Stimulated activated naive B cell treated with anti-CD40 and anti-IgM and Interleukin-4, amounts not matched to agents 10 μg/mL and 1 μg/mL and 100 μg/mL, for 72 hours (primary cell): ENCODE measurements at regions not wholly inside any gene's neighbourhood (a gene's known extent, or its start where the extent isn't known, plus 50 kb on each side); places are given as distances from the start of the nearest gene placed in this dataset.
"Not testable (repeated sequence)": the region's sequence is repeated elsewhere in the genome, so short reads cannot be mapped to it uniquely, and the experiment has no call there.

ENCODE experiments used
- ATAC-seq, 2 donors: fragments of 150-1000 bp; cut with Tn5 transposase; replicated peaks; 2 replicates each; pipeline ENCODE4 v1.10.0; 2021; ENCODE audit warnings: moderate library complexity in 1 of 2
- DNase-seq: peaks from one replicate; pipeline ENCODE4 v3.0.0; 2021
- H3K27ac Mint-ChIP-seq: one replicate; pipeline ENCODE4 v1.8.0; 2022; ENCODE audit warnings: mild to moderate bottlenecking, mixed read lengths
- H3K27me3 Mint-ChIP-seq, 2 donors: one replicate each; pipeline ENCODE4 v1.8.0; 2022; ENCODE audit warnings: mixed read lengths in 2 of 2
- H3K36me3 Mint-ChIP-seq, 2 donors: one replicate each; pipeline ENCODE4 v1.8.0; 2022; ENCODE audit warnings: mixed read lengths in 2 of 2, mild to moderate bottlenecking in 1 of 2
- H3K4me1 Mint-ChIP-seq, 2 donors: one replicate each; pipeline ENCODE4 v1.8.0; 2022; ENCODE audit warnings: mixed read lengths in 2 of 2, mild to moderate bottlenecking in 1 of 2
- H3K4me3 Mint-ChIP-seq, 2 donors: one replicate each; pipeline ENCODE4 v1.8.0; 2022; ENCODE audit warnings: mild to moderate bottlenecking in 2 of 2, mixed read lengths in 2 of 2, moderate library complexity in 1 of 2
- H3K9me3 Mint-ChIP-seq, 2 donors: one replicate each; pipeline ENCODE4 v1.8.0; 2022; ENCODE audit warnings: mixed read lengths in 2 of 2, mild to moderate bottlenecking in 1 of 2

DNA sequence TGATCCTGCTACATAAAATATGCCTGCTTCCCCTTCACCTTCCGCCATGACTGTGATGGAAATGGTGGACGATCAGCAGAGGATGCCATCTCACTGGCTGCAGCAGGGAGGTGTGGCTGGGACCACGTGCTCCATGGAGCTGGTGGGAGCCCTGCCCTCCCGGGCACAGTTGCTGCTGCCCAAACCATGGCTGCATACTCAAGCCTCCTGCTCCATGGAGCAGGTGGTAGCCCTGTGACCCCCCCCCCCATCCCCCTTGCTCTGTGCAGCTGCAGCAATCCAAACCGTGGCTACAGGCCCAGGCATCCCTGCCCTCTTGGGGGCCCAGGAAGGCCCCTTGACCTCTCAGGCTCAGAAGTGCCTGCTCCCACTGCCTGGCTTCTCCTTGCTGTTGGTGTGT is 597.5 kb upstream of the LMO3 start:
- H3K27ac Mint-ChIP-seq, result no peak overlapping the region
- no peak for DNase-seq
- no peaks in the 10 kb centered on the region for H3K4me1 Mint-ChIP-seq
- no peaks in the 10 kb centered on the region for H3K36me3 Mint-ChIP-seq
- peaks cover 3 to 4% of the 10 kb centered on the region in 2 donors for H3K9me3 Mint-ChIP-seq
- no peak for ATAC-seq
- H3K27me3 Mint-ChIP-seq, result no peaks in the 10 kb centered on the region
- H3K4me3 Mint-ChIP-seq, result no peak overlapping the region

DNA sequence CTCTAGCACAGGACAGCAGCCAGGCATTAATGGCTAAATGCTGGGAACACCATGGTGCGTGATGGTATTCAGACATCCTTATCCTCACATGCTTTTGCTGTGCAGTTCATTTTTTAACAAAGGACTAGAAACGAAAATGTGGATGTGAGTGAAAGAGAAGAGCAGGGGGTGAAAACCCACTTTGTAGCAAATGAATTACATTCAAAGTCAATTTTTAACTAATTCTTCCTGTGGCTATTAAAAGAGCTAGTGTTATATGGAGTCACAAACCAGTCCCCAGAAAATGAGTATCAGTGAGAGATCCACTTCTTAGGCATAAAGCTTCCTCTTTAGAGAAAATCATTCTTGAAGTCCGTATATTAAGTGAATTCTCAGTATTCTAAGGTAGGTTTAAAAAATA is 592.0 kb upstream of the LMO3 start:
- H3K9me3 Mint-ChIP-seq, result peaks cover 0 to 4% of the 10 kb centered on the region in 2 donors

DNA sequence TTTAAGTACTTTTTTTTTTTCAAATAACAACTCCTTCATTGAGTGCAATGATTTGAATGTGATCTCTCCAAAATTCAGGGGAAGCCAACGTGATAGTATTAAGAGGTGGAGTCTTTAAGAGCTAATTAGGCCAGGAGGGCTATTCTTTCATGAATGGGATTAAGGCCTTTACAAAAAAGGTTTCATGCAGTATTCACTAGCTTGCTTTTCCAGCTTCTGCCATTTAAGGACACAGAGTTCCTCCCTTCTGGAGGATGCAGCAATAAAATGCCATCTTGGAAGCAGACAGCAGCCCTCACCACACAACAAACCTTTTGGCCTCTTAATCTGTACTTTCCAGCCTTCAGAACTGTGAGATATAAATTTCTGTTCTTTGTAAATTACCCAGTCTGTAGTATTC is 586.8 kb upstream of the LMO3 start:
- H3K4me1 Mint-ChIP-seq, result no peaks in the 10 kb centered on the region

More for the DNA sequence above, 592.0 kb upstream of the LMO3 start:
- no peak overlapping the region for H3K27ac Mint-ChIP-seq
- no peak for ATAC-seq
- DNase-seq, result no peak
- no peaks in the 10 kb centered on the region for H3K27me3 Mint-ChIP-seq
- H3K4me1 Mint-ChIP-seq, result no peaks in the 10 kb centered on the region
- H3K36me3 Mint-ChIP-seq, result no peaks in the 10 kb centered on the region
- H3K4me3 Mint-ChIP-seq, result no peak overlapping the region

DNA sequence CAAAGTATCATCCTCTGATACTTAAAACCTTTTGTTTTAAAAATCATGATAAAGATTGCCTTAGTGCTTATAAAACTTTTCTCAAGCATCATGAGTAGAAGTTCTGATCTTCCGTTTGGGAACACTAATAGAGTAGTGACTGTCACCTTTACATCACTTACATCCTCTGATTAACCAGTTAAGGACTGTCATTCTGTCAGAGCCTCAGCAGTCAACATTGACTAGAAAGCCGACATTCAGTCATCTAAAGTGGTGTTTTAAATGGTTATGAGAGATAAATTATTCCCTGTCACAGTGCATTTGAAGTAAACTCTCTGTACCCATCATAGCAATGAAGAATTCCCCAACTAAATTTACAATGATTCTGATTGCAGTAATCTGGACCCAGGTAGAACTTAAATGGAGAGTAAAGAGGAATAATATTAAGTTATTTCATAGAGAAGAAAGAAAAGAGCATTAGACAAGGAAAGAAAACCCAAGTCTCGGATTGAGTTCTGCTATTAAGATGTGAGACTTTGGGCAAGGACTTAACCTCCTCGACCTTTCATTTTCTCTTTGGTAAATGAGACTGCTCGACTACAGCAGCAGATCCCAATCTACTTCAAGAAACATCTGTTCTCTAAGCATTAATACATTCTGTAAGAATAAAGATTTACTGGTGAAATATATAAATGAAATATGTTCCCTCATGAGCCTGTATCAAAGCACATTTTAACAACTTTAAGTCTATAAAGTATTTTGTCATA is 563.9 kb upstream of the LMO3 start:
- Mint-ChIP-seq H3K27me3 (no peaks in the 10 kb centered on the region), H3K4me3 (no peak overlapping the region), H3K36me3 (no peaks in the 10 kb centered on the region), H3K4me1 (no peaks in the 10 kb centered on the region), H3K9me3 (peaks cover 3 to 8% of the 10 kb centered on the region in 2 donors), H3K27ac (no peak overlapping the region)
- DNase-seq (no peak), ATAC-seq (no peak)

More for the DNA sequence above, 586.8 kb upstream of the LMO3 start:
- peaks cover 4 to 7% of the 10 kb centered on the region in 2 donors for H3K9me3 Mint-ChIP-seq
- no peaks in the 10 kb centered on the region for H3K27me3 Mint-ChIP-seq
- H3K27ac Mint-ChIP-seq, result no peak overlapping the region
- no peaks in the 10 kb centered on the region for H3K36me3 Mint-ChIP-seq
- DNase-seq, result no peak
- ATAC-seq, result no peak
- H3K4me3 Mint-ChIP-seq, result no peak overlapping the region

DNA sequence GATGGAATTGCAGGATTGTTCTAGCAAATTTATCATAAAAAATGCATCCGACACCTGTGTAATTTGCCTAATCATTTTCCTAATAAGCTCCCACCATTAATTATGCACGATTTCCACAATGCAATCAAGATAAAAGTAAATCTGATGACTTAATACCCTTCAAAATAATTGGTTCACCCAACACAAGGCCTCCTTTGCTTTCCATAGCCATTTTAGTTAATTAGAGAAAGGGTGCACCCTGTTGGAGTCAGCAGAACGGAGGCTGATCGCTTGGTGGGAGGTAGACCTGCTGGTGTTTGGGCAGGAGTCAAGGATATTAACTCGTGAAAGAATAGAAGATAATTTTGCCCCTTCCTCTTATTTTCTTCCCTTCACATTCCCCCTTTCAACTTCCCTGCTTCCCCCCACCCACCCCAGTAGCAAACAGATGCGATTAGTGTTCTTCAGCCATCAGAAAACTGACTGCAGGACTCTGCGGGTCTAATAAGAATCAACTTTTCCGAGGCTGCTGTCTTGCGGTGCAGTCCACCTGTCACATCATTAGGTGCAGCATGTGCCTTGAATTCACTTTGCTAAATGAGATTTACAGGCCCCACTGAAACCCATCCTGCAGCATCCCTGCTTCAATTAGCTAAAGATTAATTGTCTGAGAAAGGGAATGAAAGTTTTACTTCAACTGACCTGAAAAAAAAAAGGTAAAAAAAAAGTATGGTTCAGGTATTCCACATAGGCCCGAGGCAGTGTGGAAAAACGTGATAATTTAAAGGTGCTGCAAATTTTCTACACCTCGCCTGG is 553.7 kb upstream of the LMO3 start:
- no peaks in the 10 kb centered on the region for H3K27me3 Mint-ChIP-seq
- no peak overlapping the region for H3K4me3 Mint-ChIP-seq
- ATAC-seq, result no peak
- no peak for DNase-seq
- no peaks in the 10 kb centered on the region for H3K36me3 Mint-ChIP-seq
- H3K4me1 Mint-ChIP-seq, result no peaks in the 10 kb centered on the region
- peaks cover 0 to 2% of the 10 kb centered on the region in 2 donors for H3K9me3 Mint-ChIP-seq
- H3K27ac Mint-ChIP-seq, result no peak overlapping the region

DNA sequence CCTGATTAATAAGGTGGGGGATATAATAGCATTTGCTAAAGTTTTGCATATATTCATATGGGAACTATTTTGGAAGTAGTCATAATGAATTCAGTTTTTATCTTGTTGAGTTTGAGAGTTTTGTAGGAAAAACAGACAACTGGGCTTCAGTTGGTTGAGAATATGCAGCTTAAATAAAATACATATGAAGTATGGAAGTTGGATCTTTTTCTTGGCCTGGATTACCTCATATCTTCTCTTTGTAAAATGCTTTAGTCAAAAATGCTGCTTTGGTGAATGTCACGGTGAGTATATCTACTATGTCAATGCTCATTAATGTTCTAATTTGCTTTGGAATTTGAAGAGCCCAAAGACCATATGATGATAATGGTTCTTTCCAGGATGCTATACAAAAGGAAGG is 552.2 kb upstream of the LMO3 start:
- ATAC-seq (no peak), DNase-seq (no peak)
- no peaks in the 10 kb centered on the region for H3K4me1 Mint-ChIP-seq
- peaks cover 0 to 10% of the 10 kb centered on the region in 2 donors for H3K9me3 Mint-ChIP-seq
- no peaks in the 10 kb centered on the region for H3K27me3 Mint-ChIP-seq
- H3K36me3 Mint-ChIP-seq, result no peaks in the 10 kb centered on the region
- no peak overlapping the region for H3K4me3 Mint-ChIP-seq
- H3K27ac Mint-ChIP-seq, result no peak overlapping the region

DNA sequence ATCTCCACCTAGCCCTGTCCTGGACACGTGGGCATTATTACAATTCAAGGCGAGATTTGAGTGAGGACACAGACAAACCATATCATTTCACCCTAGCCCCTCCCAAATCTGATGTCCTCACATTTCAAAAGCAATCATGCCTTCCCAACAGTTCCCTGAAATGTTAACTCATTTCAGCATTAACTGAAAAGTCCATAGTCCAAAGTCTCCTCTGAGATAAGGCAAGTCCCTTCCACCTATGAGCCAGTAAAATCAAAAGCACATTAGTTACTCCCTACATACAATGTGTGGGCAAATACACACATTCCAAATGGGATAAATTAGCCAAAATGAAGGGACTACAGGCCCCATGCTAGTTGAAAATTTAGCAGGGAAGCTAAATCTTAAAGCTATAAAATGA is 546.0 kb upstream of the LMO3 start:
- H3K36me3 Mint-ChIP-seq, result no peaks in the 10 kb centered on the region
- ATAC-seq, result no peak
- peaks cover 5 to 21% of the 10 kb centered on the region in 2 donors for H3K9me3 Mint-ChIP-seq
- no peak overlapping the region for H3K27ac Mint-ChIP-seq
- DNase-seq, result no peak
- no peak overlapping the region for H3K4me3 Mint-ChIP-seq
- no peaks in the 10 kb centered on the region for H3K27me3 Mint-ChIP-seq
- no peaks in the 10 kb centered on the region for H3K4me1 Mint-ChIP-seq

DNA sequence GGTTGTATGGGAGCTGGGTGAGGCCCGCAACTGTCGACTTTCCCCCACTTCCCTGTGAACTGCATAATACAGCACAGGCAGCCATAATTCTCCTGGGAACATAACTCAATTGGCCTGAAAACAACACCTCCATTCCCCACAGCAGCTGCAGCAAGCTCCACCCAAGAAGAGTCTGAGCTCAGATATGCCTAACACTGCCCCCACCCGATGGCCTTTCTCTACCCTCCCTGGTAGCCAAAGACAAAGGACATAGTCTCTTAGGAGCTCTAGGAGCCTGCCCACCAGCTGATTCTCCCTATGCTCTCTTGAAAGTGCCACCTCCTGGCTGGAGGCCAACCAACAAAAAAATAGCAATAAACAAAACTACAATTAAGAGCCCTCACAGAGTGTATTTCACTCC is 542.7 kb upstream of the LMO3 start:
- H3K27ac Mint-ChIP-seq, result no peak overlapping the region
- no peak overlapping the region for H3K4me3 Mint-ChIP-seq
- peaks cover 11 to 14% of the 10 kb centered on the region in 2 donors for H3K9me3 Mint-ChIP-seq
- H3K4me1 Mint-ChIP-seq, result no peaks in the 10 kb centered on the region
- DNase-seq, result no peak
- ATAC-seq, result no peak
- no peaks in the 10 kb centered on the region for H3K27me3 Mint-ChIP-seq
- no peaks in the 10 kb centered on the region for H3K36me3 Mint-ChIP-seq

DNA sequence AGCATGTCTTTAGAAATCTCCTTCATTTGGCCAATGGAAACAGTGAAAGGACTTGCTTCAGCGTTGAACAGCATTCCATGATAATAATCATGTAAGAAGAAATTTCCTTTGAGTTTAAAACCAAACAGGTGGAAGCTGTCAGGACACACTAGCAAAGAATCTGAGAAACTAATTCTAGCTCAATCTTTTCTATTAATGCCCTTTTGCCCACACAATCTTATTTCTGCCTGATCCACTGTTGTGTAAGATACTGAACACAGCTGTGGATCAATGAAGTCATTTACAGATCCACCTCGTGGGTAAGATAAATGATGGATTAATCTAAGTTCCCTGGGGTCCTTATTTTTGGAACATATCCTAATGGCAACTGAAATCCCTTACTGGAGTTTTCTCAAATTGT is 536.9 kb upstream of the LMO3 start:
- Mint-ChIP-seq H3K27ac (no peak overlapping the region), H3K27me3 (no peaks in the 10 kb centered on the region), H3K9me3 (peaks cover 3 to 15% of the 10 kb centered on the region in 2 donors), H3K4me1 (no peaks in the 10 kb centered on the region), H3K36me3 (no peaks in the 10 kb centered on the region), H3K4me3 (no peak overlapping the region)
- DNase-seq (no peak), ATAC-seq (no peak)

DNA sequence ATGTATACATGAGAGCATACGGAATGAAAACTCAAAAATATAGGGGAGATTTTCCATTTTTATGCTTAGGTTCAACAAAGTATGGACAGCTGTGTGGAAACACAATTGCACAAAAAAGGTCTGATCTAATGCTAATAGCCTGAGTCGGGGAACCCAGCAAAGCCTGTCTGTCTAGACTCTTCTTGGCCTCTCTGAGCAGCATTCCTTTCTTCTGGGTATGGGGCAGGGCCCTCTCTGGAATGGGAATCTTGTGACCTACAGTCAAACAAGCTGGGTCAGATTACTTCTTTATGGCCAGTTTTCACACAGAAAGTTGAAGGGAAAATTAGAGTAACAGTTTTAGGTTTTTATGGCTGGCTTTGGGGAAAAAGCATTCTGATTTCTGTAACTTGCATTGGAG is 534.0 kb upstream of the LMO3 start:
- no peaks in the 10 kb centered on the region for H3K36me3 Mint-ChIP-seq
- DNase-seq (no peak), ATAC-seq (no peak)
- no peak overlapping the region for H3K4me3 Mint-ChIP-seq
- H3K27me3 Mint-ChIP-seq, result no peaks in the 10 kb centered on the region
- no peak overlapping the region for H3K27ac Mint-ChIP-seq
- H3K9me3 Mint-ChIP-seq, result peaks cover 3 to 9% of the 10 kb centered on the region in 2 donors
- no peaks in the 10 kb centered on the region for H3K4me1 Mint-ChIP-seq

DNA sequence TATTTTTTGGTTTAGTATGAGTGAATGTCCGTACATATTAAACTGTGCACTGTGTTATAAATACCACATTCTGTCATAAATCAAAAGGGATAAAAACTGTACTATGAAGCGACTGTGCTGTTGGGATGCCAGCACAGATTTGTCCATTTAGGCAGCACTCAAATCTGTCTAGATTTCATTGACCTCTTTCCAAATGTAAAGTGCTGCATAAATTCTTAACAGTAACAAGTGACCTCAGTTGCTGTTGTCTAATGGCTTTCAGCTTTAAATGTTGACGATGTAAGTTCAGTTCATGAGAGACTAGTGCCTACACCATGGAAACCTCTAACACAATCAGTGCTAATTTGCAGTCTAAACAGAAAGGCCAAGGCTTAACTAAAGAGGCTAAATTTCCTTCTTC is 531.4 kb upstream of the LMO3 start:
- no peaks in the 10 kb centered on the region for H3K27me3 Mint-ChIP-seq
- H3K27ac Mint-ChIP-seq, result no peak overlapping the region
- no peaks in the 10 kb centered on the region for H3K4me1 Mint-ChIP-seq
- H3K36me3 Mint-ChIP-seq, result no peaks in the 10 kb centered on the region
- ATAC-seq (no peak), DNase-seq (no peak)
- no peak overlapping the region for H3K4me3 Mint-ChIP-seq
- H3K9me3 Mint-ChIP-seq, result peaks cover 5 to 9% of the 10 kb centered on the region in 2 donors

DNA sequence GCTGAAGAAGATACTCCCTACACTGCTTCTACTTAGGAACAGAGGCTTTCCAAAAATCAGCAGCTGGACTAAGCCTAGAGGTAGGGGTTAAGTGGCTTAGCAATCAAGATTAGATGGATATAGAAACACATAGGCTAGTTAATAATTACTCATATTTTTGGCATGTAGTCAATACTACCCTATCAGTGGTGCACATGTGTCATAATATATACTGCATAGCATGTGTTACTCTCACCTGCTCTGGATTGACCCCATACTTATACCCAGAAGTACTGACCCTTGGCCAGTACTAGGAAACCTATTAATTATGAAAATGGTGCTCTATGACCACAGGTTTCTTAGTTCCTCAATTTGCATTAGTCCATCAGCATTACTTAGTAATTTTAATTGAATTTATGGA is 528.4 kb upstream of the LMO3 start:
- Mint-ChIP-seq H3K27ac (no peak overlapping the region), H3K9me3 (peaks cover 0 to 2% of the 10 kb centered on the region in 2 donors), H3K4me3 (no peak overlapping the region), H3K36me3 (no peaks in the 10 kb centered on the region), H3K4me1 (no peaks in the 10 kb centered on the region), H3K27me3 (no peaks in the 10 kb centered on the region)
- ATAC-seq, result no peak
- DNase-seq, result no peak

DNA sequence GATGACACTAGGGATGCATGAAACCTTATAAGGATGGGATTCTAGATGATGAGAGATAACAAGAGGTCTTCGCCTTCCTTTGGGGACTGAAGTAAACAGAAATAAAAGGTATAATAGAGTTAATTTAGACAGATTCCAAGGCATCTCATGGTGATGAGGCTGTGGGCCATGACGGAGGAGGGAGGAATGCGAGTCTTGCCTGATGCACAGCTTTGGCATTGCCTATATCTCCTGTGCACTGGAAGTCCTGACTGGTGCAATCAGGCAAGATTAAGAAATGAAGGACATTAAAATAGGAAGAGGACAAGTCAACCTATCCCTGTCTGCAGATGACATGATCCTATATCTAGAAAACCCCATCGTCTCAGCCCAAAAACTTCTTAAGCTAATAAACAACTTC is 526.4 kb upstream of the LMO3 start:
- H3K27ac Mint-ChIP-seq, result no peak overlapping the region

DNA sequence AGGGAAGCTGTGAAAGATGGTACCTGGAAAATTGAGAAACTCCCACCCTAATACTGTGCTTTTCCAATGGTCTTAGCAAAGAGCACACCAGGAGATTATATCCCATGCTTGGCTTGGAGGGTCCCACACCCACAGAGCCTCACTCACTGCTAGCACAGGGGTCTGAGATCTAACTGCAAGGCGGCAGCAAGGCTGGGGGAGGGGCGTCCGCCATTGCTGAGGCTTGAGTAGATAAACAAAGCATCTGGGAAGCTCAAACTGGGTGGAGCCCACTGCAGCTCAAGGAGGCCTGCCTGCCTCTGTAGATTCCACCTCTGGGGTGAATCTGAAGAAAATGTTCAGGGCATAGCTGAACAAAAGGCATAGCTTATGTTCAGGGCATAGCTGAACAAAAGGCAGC is 510.6 kb upstream of the LMO3 start:
- H3K9me3 Mint-ChIP-seq, H3K27me3 Mint-ChIP-seq, H3K4me1 Mint-ChIP-seq, H3K27ac Mint-ChIP-seq, H3K36me3 Mint-ChIP-seq, ATAC-seq, DNase-seq, H3K4me3 Mint-ChIP-seq: not testable (repeated sequence)

More for the DNA sequence above, 526.4 kb upstream of the LMO3 start:
- H3K36me3 Mint-ChIP-seq, result no peaks in the 10 kb centered on the region
- no peak for DNase-seq
- H3K27me3 Mint-ChIP-seq, result no peaks in the 10 kb centered on the region
- no peaks in the 10 kb centered on the region for H3K4me1 Mint-ChIP-seq
- no peak for ATAC-seq
- H3K4me3 Mint-ChIP-seq, result no peak overlapping the region
- H3K9me3 Mint-ChIP-seq, result peaks cover 0 to 2% of the 10 kb centered on the region in 2 donors

DNA sequence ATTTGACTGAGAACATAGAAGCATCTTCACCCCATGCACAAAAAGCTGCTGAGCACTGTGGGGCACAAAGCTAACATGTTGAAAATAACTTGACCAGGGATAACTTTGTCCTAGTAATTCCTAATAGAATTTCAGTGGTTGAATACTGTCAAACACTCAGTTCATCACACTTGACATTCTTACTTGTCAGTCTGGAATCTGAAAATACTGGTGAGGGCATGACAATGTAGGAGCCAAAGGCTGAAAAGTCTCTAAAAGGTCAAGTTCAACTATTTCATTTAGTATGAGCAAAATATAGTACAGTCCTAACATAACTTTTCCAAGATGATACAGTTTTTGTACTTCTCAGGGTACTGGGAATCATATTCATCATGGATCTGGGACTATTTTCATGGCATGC is 504.4 kb upstream of the LMO3 start:
- H3K27ac Mint-ChIP-seq, result no peak overlapping the region

More for the DNA sequence above, 504.4 kb upstream of the LMO3 start:
- H3K4me3 Mint-ChIP-seq, result no peak overlapping the region
- no peaks in the 10 kb centered on the region for H3K36me3 Mint-ChIP-seq
- ATAC-seq (no peak), DNase-seq (no peak)
- peaks cover 4% of the 10 kb centered on the region in 2 donors for H3K9me3 Mint-ChIP-seq
- no peaks in the 10 kb centered on the region for H3K4me1 Mint-ChIP-seq
- no peaks in the 10 kb centered on the region for H3K27me3 Mint-ChIP-seq
